Astrocyte of the hippocampus (primary cell): ENCODE measurements at regions not wholly inside any gene's neighbourhood (a gene's known extent, or its start where the extent isn't known, plus 50 kb on each side); places are given as distances from the start of the nearest gene placed in this dataset.

Source experiments
- DNase-seq: peaks from one replicate; pipeline ENCODE4 v3.0.0; 2011; ENCODE audit warnings: low read depth, low spot score

- DNase-seq: peak; percentile 42
Observed at GRCh38 chr10:6774406-6774805, 194.3 kb upstream of the PRKCQ start.

- DNase-seq: no peak
Observed at GRCh38 chr10:6771331-6771730, 191.3 kb upstream of the PRKCQ start.

- peak; percentile 47 for DNase-seq
Observed at GRCh38 chr10:6770846-6771245, 190.8 kb upstream of the PRKCQ start.

GRCh38 chr10:6769704-6770417 is 189.8 kb upstream of the PRKCQ start:
- DNase-seq: no peak

GRCh38 chr10:6766131-6766801 is 186.2 kb upstream of the PRKCQ start:
- DNase-seq: no peak

- no peak for DNase-seq
Observed at GRCh38 chr10:6763423-6763822, 183.3 kb upstream of the PRKCQ start.

- no peak for DNase-seq
Observed at GRCh38 chr10:6763001-6763400, 182.9 kb upstream of the PRKCQ start.

- DNase-seq: peak; percentile 56
Observed at GRCh38 chr10:6759961-6760360, 179.9 kb upstream of the PRKCQ start.

- no peak for DNase-seq
Observed at GRCh38 chr10:6757158-6757557, 177.1 kb upstream of the PRKCQ start.

GRCh38 chr10:6756716-6757115 is 176.6 kb upstream of the PRKCQ start:
- DNase-seq: no peak

GRCh38 chr10:6755781-6756460 is 175.8 kb upstream of the PRKCQ start:
- DNase-seq: peak; percentile 77

GRCh38 chr10:6753644-6754043 is 173.6 kb upstream of the PRKCQ start:
- no peak for DNase-seq

- no peak for DNase-seq
Observed at GRCh38 chr10:6751363-6751762, 171.3 kb upstream of the PRKCQ start.

GRCh38 chr10:6748981-6749635 is 169.0 kb upstream of the PRKCQ start:
- DNase-seq: peak; percentile 73

- DNase-seq: peak; percentile 16
Observed at GRCh38 chr10:6748029-6748428, 168.0 kb upstream of the PRKCQ start.

GRCh38 chr10:6746782-6747181 is 166.7 kb upstream of the PRKCQ start:
- no peak for DNase-seq

- DNase-seq: no peak
Observed at GRCh38 chr10:6743291-6743849, 163.3 kb upstream of the PRKCQ start.

- no peak for DNase-seq
Observed at GRCh38 chr10:6741541-6741941, 161.5 kb upstream of the PRKCQ start.

GRCh38 chr10:6739530-6740174 is 159.6 kb upstream of the PRKCQ start:
- no peak for DNase-seq

GRCh38 chr10:6738112-6738768 is 158.2 kb upstream of the PRKCQ start:
- peak; percentile 51 for DNase-seq

- DNase-seq: no peak
Observed at GRCh38 chr10:6737758-6738111, 157.7 kb upstream of the PRKCQ start.
